H4 (cell line): ENCODE measurements at regions not wholly inside any gene's neighbourhood (a gene's known extent, or its start where the extent isn't known, plus 50 kb on each side); places are given as distances from the start of the nearest gene placed in this dataset.
"Not testable (repeated sequence)": the region's sequence is repeated elsewhere in the genome, so short reads cannot be mapped to it uniquely, and the experiment has no call there.

Experiments
- DNase-seq: peaks from one replicate; pipeline ENCODE4 v3.0.0-alpha.2; 2015; ENCODE audit warnings: low spot score

- DNase-seq: no peak
Observed at GRCh38 chr6:102763891-102764290, 1370.4 kb downstream of the GRIK2 start.

DNA sequence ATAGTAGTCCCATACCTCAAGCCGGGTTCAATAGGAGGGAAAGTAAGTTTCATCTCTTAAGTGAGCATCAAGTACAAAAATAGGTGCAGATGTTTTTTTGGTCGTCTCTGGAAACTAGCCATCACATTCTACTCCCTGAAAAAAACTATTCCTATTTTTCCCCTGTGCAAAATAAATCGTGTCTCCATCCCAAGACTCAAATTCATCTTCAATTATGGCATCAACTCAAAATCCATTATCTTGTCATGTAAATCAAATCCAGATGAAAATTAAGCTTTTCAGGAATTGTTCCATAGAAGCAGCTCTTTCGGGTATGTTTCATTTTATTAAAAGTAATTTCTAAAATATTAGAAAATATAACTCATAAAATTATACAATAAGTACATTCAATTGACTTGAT is 1368.4 kb downstream of the GRIK2 start:
- no peak for DNase-seq

GRCh38 chr6:102759415-102759814 is 1365.9 kb downstream of the GRIK2 start:
- DNase-seq: no peak

GRCh38 chr6:102758536-102758935 is 1365.0 kb downstream of the GRIK2 start:
- not testable (repeated sequence) for DNase-seq

- no peak for DNase-seq
Observed at GRCh38 chr6:102749210-102749971, 1355.9 kb downstream of the GRIK2 start.

GRCh38 chr6:102746941-102747340 is 1353.4 kb downstream of the GRIK2 start:
- no peak for DNase-seq

GRCh38 chr6:102742754-102743356 is 1349.3 kb downstream of the GRIK2 start:
- DNase-seq: no peak

DNA sequence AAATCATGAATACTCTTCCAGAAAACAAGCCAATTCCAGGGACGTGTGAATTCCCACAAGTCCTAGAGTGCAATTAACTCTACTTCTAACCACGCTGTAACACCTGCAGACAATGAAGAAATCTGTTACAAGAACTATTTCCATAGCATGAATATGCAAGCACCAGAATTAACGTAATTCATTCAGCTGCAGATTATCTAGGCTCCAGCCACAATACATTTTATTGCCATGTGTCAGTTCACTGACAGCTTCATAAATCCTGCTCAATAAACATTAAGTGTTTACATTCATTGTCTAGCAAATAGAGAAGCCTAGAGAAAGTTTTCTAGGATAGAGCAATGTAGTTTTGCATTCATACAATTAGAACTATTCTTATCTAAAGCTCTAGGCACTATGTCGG is 1348.5 kb downstream of the GRIK2 start:
- DNase-seq: no peak

GRCh38 chr6:102736941-102737368 is 1343.4 kb downstream of the GRIK2 start:
- peak; percentile 22 for DNase-seq

GRCh38 chr6:102732898-102733297 is 1339.4 kb downstream of the GRIK2 start:
- peak; percentile 18 for DNase-seq

DNA sequence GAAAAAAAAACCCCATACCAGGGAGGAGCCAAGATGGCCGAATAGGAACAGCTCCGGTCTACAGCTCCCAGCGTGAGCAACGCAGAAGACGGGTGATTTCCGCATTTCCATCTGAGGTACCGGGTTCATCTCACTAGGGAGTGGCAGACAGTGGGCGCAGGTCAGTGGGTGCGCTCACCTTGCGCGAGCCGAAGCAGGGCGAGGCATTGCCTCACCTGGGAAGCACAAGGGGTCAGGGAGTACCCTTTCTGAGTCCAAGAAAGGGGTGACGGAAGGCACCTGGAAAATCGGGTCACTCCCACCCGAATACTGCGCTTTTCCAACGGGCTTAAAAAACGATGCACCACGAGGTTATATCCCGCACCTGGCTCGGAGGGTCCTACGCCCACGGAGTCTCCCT is 1328.6 kb downstream of the GRIK2 start:
- DNase-seq: not testable (repeated sequence)

GRCh38 chr6:102717737-102718456 is 1324.4 kb downstream of the GRIK2 start:
- no peak for DNase-seq

- DNase-seq: no peak
Observed at GRCh38 chr6:102717252-102717651, 1323.7 kb downstream of the GRIK2 start.

DNA sequence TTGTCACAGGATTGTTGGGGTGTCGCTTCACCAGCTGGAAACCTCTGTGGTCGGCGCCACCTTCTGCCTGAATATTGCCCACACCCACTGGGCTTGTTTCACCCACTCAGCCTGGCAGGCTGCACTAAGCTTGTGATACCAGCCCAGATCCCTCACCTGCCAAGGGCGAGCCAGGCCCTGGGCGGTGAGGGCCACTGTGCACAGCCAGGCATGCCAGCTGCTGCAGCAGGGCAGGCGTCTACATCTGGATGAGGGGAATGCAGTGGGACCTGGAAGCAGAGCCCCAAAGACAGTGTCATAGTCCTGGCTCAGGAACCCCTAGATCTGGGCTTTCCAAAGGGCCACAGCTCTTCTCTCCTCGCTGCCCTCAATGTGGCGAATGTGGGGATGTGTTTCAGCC is 1307.5 kb downstream of the GRIK2 start:
- no peak for DNase-seq

- no peak for DNase-seq
Observed at GRCh38 chr6:102686461-102686860, 1293.0 kb downstream of the GRIK2 start.

DNA sequence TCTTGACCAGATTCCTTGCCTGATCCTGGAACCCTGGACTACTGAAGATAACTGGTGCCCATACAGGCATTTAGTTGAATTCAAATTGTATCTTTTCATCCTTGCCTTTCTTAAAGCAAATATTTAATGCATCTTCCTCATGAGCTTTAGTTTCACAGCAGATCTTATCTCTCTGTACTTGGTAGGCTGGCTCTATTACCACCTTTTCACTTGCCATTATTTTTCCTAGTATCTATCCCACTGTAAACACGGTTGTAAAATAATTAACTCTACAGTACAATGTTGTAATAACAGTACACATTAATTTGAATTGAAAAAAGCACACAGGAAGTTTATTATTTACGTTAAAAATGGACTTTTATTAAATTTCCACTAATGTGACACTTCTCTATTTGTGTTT is 1286.9 kb downstream of the GRIK2 start:
- no peak for DNase-seq

DNA sequence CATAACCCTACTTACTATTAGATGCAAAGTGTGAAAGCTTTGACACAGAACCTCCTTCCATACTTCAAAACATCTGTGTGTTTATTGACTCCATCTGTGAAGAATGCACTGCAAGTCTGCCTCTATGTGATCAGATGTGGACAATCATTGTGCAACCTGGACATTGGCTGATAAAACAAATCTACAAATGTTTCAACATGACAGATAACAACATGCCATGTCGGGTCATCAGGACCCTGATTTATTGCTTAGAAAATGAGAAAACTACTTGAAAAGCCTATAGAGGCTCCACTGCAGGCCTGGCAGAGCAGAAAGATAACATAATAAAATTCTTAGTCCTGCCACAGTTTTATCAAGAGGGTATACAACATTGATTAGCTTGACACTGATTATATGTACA is 1286.4 kb downstream of the GRIK2 start:
- DNase-seq: no peak

DNA sequence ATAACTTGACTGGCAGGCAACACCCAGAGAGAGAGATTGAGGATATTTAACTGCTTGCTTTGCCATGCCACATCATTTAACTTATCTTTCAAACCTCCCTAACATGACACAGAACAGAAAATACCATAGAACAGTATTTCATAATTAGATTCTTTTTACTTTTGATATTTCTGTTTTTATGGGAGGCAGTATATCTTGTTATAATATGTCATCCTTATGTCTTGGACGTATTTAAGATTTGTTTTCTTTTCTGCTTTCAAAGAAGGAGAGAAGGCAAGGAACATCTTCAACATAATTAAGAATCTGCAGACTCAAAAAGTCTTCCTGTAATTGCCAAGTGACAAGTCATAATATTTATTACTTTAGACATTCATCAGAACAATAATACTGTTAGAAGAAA is 1283.7 kb downstream of the GRIK2 start:
- no peak for DNase-seq

GRCh38 chr6:102670735-102671134 is 1277.2 kb downstream of the GRIK2 start:
- no peak for DNase-seq

- DNase-seq: no peak
Observed at GRCh38 chr6:102662851-102663250, 1269.3 kb downstream of the GRIK2 start.

- DNase-seq: peak; percentile 13
Observed at GRCh38 chr6:102660303-102660702, 1266.8 kb downstream of the GRIK2 start.

DNA sequence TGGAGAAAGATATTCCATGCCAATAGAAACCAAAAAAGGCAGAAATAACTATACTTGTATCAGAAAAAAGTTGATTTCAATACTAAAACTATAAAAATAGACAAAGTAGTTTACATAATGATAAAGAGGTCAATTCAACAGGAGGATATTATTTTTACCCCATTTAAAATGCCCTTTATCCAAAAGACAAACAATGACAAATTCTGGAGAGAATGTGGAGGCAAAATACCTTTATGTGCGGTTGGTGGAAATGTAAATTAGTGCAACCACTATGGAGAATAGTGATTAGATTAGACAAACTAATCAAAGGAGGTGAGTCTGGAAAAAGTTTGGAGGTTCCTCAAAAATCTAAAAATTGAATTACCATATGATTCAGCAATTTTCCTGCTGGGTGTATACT is 1262.3 kb downstream of the GRIK2 start:
- no peak for DNase-seq

GRCh38 chr6:102641426-102641825 is 1247.9 kb downstream of the GRIK2 start:
- no peak for DNase-seq
